Pancreas (tissue), 10 donors: ENCODE measurements at regions not wholly inside any gene's neighbourhood (a gene's known extent, or its start where the extent isn't known, plus 50 kb on each side); places are given as distances from the start of the nearest gene placed in this dataset.

ENCODE experiments used
- ATAC-seq, 4 donors: fragments of 200-7000 bp; cut with Tn5 transposase; one replicate each; pipeline versions ENCODE4 v1.8.0 to v1.9.1; 2020; ENCODE audit warnings: mild to moderate bottlenecking in 4 of 4, moderate library complexity in 4 of 4
- DNase-seq, 6 donors: peaks; one replicate each; pipeline ENCODE4 v3.0.0-alpha.2; 2020
- FAIRE-seq: peaks from 2 replicates; lab custom pipeline; 2012; peaks lifted over from hg19 to GRCh38; lab: Jason Lieb, UNC
- H3K27ac ChIP-seq, 4 donors: fragments of 200-600 bp; sonication (generic); 1 replicate in 3 of 4; 2 replicates in 1 of 4; pipeline versions ENCODE4 v1.5.0 to v1.8.0; 2020
- H3K27me3 ChIP-seq, 4 donors: fragments of 200-600 bp; one replicate each; pipeline ENCODE4 v1.8.0; 2021
- H3K36me3 ChIP-seq, 3 donors: fragments of 200-600 bp; sonication (generic) in 1 of 3; one replicate each; pipeline versions ENCODE4 v1.5.0 to v1.8.0; 2020 to 2021
- H3K4me1 ChIP-seq, 3 donors: fragments of 200-600 bp; one replicate each; pipeline ENCODE4 v1.8.0; 2021
- H3K4me3 ChIP-seq, 4 donors: fragments of 200-600 bp; sonication (generic) in 2 of 4; one replicate each; pipeline versions ENCODE4 v1.5.0 to v1.8.0; 2020 to 2021
- H3K9me3 ChIP-seq, 4 donors: fragments of 200-600 bp; one replicate each; pipeline ENCODE4 v1.8.0; 2021
- CTCF ChIP-seq, 4 donors: fragments of 200-600 bp; sonication (generic) in 3 of 4; IDR thresholded peaks; one replicate each; pipeline versions ENCODE4 v1.5.0 to v1.8.0; 2021; ENCODE audit warnings: antibody characterized with exemption in 4 of 4
- WGBS, 2 donors: extraction: QIAGEN DNeasy Blood & Tissue Kit; methylation state at CpG; one replicate each; pipeline ENCODE4 v1.1.7; 2013; 5-methylcytosine and 5-hydroxymethylcytosine counted together
- intact Hi-C, 3 donors: fragments of 100-400 bp; cut with DNase I; formaldehyde crosslinking; loops; one replicate each; pipeline versions ENCODE4 v1.11.1 to v1.14.2; 2022
- donor health status: healthy with polysubstance abuse.
- donor health status: DM: no; HTN: no; CAD: no; lungs with moderate emphysema.
- donor health status: DM: no; HTN: no; CAD: no.
- donor health status: control.
- donor health status: control.
- donor health status: Bipolar disorder and iron deficiency.
- donor health status: DM: yes; HTN: yes; CAD: no.
- donor health status: DM: no; HTN: no; CAD: no.
- donor health status: DM: no; HTN: no; CAD: no.
- donor health status: DM: yes; HTN: yes; CAD: no.

GRCh38 chr12:33703221-33703620 is 263.6 kb upstream of the SYT10 start:
- intact Hi-C loops: no loop called here
- H3K27me3 ChIP-seq: no peaks in the 10 kb centered on the region
- H3K27ac ChIP-seq: no peak overlapping the region
- no peak for FAIRE-seq
- no peak for DNase-seq
- no peaks in the 10 kb centered on the region for H3K4me1 ChIP-seq
- no peaks in the 10 kb centered on the region for H3K9me3 ChIP-seq
- ATAC-seq: no peak
- H3K4me3 ChIP-seq: no peak overlapping the region
- 65% methylated on average over 1 of the region's 1 CpG for WGBS, 2 donors
- no peaks in the 10 kb centered on the region for H3K36me3 ChIP-seq
- no peak for TF ChIP-seq CTCF (IDR thresholded peaks at IDR 0.05)

- ATAC-seq (no peak), DNase-seq (no peak), FAIRE-seq (no peak)
- Histone ChIP-seq H3K27me3 (no peaks in the 10 kb centered on the region), H3K36me3 (no peaks in the 10 kb centered on the region), H3K27ac (no peak overlapping the region), H3K9me3 (no peaks in the 10 kb centered on the region), H3K4me3 (no peak overlapping the region), H3K4me1 (no peaks in the 10 kb centered on the region)
- intact Hi-C loops: no loop called here
- 45 to 84% methylated on average over 1 of the region's 1 CpG for WGBS, 2 donors
- TF ChIP-seq CTCF (IDR thresholded peaks at IDR 0.05): no peak
These were observed 267.3 kb upstream of the SYT10 start for GRCh38 chr12:33706927-33707326.

- Histone ChIP-seq H3K4me3 (no peak overlapping the region), H3K9me3 (no peaks in the 10 kb centered on the region), H3K36me3 (no peaks in the 10 kb centered on the region), H3K27me3 (no peaks in the 10 kb centered on the region), H3K4me1 (no peaks in the 10 kb centered on the region), H3K27ac (no peak overlapping the region)
- DNase-seq (no peak), ATAC-seq (no peak), FAIRE-seq (no peak)
- TF ChIP-seq CTCF (IDR thresholded peaks at IDR 0.05): no peak
- intact Hi-C loops: no loop called here
- 51 to 57% methylated on average over 3 of the region's 3 CpGs for WGBS, 2 donors
These were observed 269.3 kb upstream of the SYT10 start for GRCh38 chr12:33708935-33709334.

- 45% methylated on average over 2 of the region's 2 CpGs for WGBS, 2 donors
- Histone ChIP-seq H3K27me3 (no peaks in the 10 kb centered on the region), H3K36me3 (no peaks in the 10 kb centered on the region), H3K27ac (no peak overlapping the region), H3K4me3 (no peak overlapping the region), H3K4me1 (no peaks in the 10 kb centered on the region), H3K9me3 (no peaks in the 10 kb centered on the region)
- intact Hi-C loops: no loop called here
- FAIRE-seq (no peak), DNase-seq (no peak), ATAC-seq (no peak)
- TF ChIP-seq CTCF (IDR thresholded peaks at IDR 0.05): no peak
These were observed 270.9 kb upstream of the SYT10 start for GRCh38 chr12:33710548-33710947.

- intact Hi-C loops: no loop called here
- no peaks in the 10 kb centered on the region for H3K9me3 ChIP-seq
- WGBS, 2 donors: 60 to 70% methylated on average over 2 of the region's 2 CpGs
- no peak for ATAC-seq
- no peaks in the 10 kb centered on the region for H3K4me1 ChIP-seq
- no peak for TF ChIP-seq CTCF (IDR thresholded peaks at IDR 0.05)
- FAIRE-seq: no peak
- H3K4me3 ChIP-seq: no peak overlapping the region
- no peaks in the 10 kb centered on the region for H3K36me3 ChIP-seq
- H3K27ac ChIP-seq: no peak overlapping the region
- H3K27me3 ChIP-seq: no peaks in the 10 kb centered on the region
- no peak for DNase-seq
These were observed 279.0 kb upstream of the SYT10 start for GRCh38 chr12:33718631-33719030.
